CMK (cell line): ENCODE measurements at regions not wholly inside any gene's neighbourhood (a gene's known extent, or its start where the extent isn't known, plus 50 kb on each side); places are given as distances from the start of the nearest gene placed in this dataset.
A peak's percentile ranks its signal among the peaks of the same experiment; 100 is the strongest.
"Not testable (repeated sequence)": the region's sequence is repeated elsewhere in the genome, so short reads cannot be mapped to it uniquely, and the experiment has no call there.

ENCODE experiments used
- DNase-seq: peaks from one replicate; pipeline ENCODE4 v3.0.0-alpha.2; 2010; ENCODE audit warnings: low read depth

DNA sequence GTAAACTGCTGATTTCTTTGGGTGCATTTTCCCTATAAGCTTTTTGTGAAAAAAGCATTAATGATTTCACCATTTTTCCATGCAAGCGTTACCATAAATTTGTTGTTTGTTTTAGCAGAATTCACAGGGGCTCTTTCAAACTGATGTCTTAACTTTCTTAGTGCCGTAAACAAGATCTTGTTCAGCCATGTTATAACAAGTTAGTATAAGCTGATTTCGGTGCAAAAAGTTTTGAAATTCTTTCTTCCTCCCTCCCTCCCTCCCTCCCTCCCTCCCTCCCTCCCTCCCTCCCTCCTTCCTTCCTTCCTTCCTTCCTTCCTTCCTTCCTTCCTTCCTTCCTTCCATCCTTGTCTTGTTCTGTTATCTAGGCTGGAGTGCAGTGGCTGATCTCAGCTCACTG is 71.7 kb upstream of the CHORDC1 start:
- DNase-seq: no peak

DNA sequence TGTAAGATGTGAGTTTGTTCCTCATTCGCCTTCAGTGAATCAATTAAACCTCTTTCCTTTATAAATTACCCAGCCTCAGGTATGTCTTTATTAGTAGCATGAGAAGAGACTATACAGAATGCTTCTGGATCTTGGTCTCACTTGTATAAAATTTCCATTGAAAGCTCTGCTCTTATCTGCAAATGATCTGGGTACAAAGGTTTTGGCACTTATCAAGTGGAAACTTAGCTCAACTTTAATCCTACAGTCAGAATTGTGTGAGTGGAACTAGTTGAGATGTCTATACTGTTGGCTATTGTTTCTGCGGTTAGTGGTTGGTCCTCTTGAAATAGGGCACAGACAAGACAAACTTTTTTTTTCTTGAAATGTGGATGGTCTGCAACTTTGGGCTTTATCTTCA is 71.2 kb upstream of the CHORDC1 start:
- no peak for DNase-seq

GRCh38 chr11:90288212-90288821 is 65.5 kb upstream of the CHORDC1 start:
- peak; percentile 5 for DNase-seq

GRCh38 chr11:90286640-90287039 is 63.8 kb upstream of the CHORDC1 start:
- DNase-seq: no peak

DNA sequence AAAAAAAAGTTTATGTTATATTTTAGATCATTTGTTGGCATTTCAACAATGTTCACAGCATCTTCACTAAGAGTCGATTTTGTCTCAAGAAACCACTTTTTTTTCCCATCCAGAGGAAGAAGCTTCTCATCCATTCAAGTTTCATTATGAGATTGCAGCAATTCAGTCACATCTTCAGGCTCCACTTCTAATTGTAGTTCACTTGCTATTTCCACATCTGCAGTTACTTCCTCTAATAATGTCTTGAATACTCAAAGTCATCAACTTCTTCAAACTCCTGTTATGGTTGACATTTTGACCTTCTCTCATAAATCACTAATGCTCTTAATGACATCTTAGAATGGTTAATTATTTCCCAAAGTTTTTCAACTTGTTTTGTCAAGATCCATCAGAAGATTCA is 61.3 kb upstream of the CHORDC1 start:
- DNase-seq: no peak

GRCh38 chr11:90282551-90283071 is 59.8 kb upstream of the CHORDC1 start:
- DNase-seq: not testable (repeated sequence)

DNA sequence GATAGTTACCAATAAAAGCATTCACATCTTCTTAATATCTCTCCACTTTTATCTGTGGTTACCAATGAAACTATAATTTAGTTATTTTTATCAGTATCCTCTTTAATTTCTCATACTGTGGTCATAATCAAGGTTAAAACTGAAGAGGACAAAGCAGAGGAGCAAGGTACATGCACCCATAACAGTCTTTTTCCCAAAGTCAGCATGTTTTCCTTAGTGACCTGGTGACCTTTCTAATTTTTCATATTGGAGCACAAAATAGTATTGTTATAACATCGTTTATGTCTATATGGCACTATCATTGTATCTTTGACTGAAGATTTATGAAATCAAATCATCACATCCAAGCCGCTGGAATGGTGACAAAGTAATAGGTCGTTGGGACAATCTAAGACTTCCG is 51.5 kb upstream of the CHORDC1 start:
- DNase-seq: no peak
